ENCODE measurements at regions not wholly inside any gene's neighbourhood (a gene's known extent, or its start where the extent isn't known, plus 50 kb on each side); places are given as distances from the start of the nearest gene placed in this dataset.

GRCh38 chr14:51468523-51468922, 183.2 kb upstream of the FRMD6 start:
- intact Hi-C loops (cut with DNase I), result no loop called here
- no peak for ATAC-seq
- Histone ChIP-seq H3K4me1 (no peaks in the 10 kb centered on the region), H3K4me3 (no peak overlapping the region), H3K27ac (no peak overlapping the region), H3K36me3 (no peaks in the 10 kb centered on the region), H3K9me3 (no peaks in the 10 kb centered on the region), H3K27me3 (ENCODE audit: low read depth) (no peaks in the 10 kb centered on the region)
- DNase-seq, result no peak
- TF ChIP-seq CTCF (IDR thresholded peaks at IDR 0.05), result no peak

- no peak for TF ChIP-seq CTCF (IDR thresholded peaks at IDR 0.05)
- ATAC-seq (no peak), DNase-seq (no peak)
- Histone ChIP-seq H3K4me3 (no peak overlapping the region), H3K4me1 (no peaks in the 10 kb centered on the region), H3K9me3 (no peaks in the 10 kb centered on the region), H3K27me3 (ENCODE audit: low read depth) (no peaks in the 10 kb centered on the region), H3K27ac (no peak overlapping the region), H3K36me3 (no peaks in the 10 kb centered on the region)
- intact Hi-C loops (cut with DNase I), result no loop called here
Measured at GRCh38 chr14:51472881-51473280, 178.8 kb upstream of the FRMD6 start.

GRCh38 chr14:51473351-51473750, 178.4 kb upstream of the FRMD6 start:
- H3K27me3 ChIP-seq (ENCODE audit: low read depth), result no peaks in the 10 kb centered on the region
- ATAC-seq, result no peak
- no peak overlapping the region for H3K4me3 ChIP-seq
- H3K4me1 ChIP-seq, result no peaks in the 10 kb centered on the region
- DNase-seq, result no peak
- intact Hi-C loops (cut with DNase I), result no loop called here
- H3K36me3 ChIP-seq, result no peaks in the 10 kb centered on the region
- TF ChIP-seq CTCF (IDR thresholded peaks at IDR 0.05), result no peak
- H3K27ac ChIP-seq, result no peak overlapping the region
- no peaks in the 10 kb centered on the region for H3K9me3 ChIP-seq

GRCh38 chr14:51473808-51474565, 177.7 kb upstream of the FRMD6 start:
- Histone ChIP-seq H3K27me3 (ENCODE audit: low read depth) (no peaks in the 10 kb centered on the region), H3K4me1 (no peaks in the 10 kb centered on the region), H3K4me3 (no peak overlapping the region), H3K36me3 (no peaks in the 10 kb centered on the region), H3K27ac (no peak overlapping the region), H3K9me3 (no peaks in the 10 kb centered on the region)
- ATAC-seq (no peak), DNase-seq (no peak)
- TF ChIP-seq CTCF (IDR thresholded peaks at IDR 0.05), result no peak
- intact Hi-C loops (cut with DNase I), result no loop called here

- ATAC-seq, result no peak
- no peak overlapping the region for H3K4me3 ChIP-seq
- DNase-seq, result no peak
- H3K36me3 ChIP-seq, result no peaks in the 10 kb centered on the region
- no peaks in the 10 kb centered on the region for H3K27me3 ChIP-seq (ENCODE audit: low read depth)
- H3K9me3 ChIP-seq, result no peaks in the 10 kb centered on the region
- peaks cover 3% of the 10 kb centered on the region for H3K4me1 ChIP-seq
- TF ChIP-seq CTCF (IDR thresholded peaks at IDR 0.05), result no peak
- intact Hi-C loops (cut with DNase I), result no loop called here
- H3K27ac ChIP-seq, result no peak overlapping the region
Measured at GRCh38 chr14:51474854-51475253, 176.9 kb upstream of the FRMD6 start.
